ENCODE measurements at regions not wholly inside any gene's neighbourhood (a gene's known extent, or its start where the extent isn't known, plus 50 kb on each side); places are given as distances from the start of the nearest gene placed in this dataset.
"Not testable (repeated sequence)": the region's sequence is repeated elsewhere in the genome, so short reads cannot be mapped to it uniquely, and the experiment has no call there.

DNA sequence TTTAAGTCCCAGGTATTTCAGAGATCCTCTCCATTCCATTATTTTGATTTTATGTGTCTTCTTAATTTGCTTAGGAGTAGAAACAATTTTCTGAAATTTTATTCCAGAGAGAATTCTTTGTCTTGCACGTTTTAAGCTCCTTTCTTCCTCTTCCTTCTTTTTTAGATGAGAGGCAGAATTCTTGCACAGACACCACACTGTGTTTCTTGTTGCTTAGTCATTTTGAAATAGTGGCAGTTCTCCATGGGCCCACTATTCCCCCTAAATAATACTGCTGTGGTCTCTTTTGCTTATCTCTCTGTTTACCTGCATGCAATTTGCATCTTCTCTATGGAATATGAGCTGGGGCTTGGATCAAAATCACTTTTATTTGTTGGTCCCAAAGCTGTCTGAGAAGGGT, 54.3 kb upstream of the WAC start:
- TF ChIP-seq, protein P1, sequence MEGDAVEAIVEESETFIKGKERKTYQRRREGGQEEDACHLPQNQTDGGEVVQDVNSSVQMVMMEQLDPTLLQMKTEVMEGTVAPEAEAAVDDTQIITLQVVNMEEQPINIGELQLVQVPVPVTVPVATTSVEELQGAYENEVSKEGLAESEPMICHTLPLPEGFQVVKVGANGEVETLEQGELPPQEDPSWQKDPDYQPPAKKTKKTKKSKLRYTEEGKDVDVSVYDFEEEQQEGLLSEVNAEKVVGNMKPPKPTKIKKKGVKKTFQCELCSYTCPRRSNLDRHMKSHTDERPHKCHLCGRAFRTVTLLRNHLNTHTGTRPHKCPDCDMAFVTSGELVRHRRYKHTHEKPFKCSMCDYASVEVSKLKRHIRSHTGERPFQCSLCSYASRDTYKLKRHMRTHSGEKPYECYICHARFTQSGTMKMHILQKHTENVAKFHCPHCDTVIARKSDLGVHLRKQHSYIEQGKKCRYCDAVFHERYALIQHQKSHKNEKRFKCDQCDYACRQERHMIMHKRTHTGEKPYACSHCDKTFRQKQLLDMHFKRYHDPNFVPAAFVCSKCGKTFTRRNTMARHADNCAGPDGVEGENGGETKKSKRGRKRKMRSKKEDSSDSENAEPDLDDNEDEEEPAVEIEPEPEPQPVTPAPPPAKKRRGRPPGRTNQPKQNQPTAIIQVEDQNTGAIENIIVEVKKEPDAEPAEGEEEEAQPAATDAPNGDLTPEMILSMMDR (IDR thresholded peaks at IDR 0.05), result no peak
- no peak for TF ChIP-seq POLR2AphosphoS5 (IDR thresholded peaks at IDR 0.05)
- TF ChIP-seq POLR2A (IDR thresholded peaks at IDR 0.05), result no peak
- no peaks in the 10 kb centered on the region for H3K4me1 ChIP-seq
- intact Hi-C loops (cut with DNase I; ENCODE audit: low total_unique reads), result no loop called here
- H3K9me3 ChIP-seq, result no peaks in the 10 kb centered on the region
- H3K4me3 ChIP-seq, result no peak overlapping the region
- no peaks in the 10 kb centered on the region for H3K27me3 ChIP-seq
- no peak for DNase-seq (ENCODE audit: low spot score in 2 of 2)
- no peak overlapping the region for H3K27ac ChIP-seq
- no peaks in the 10 kb centered on the region for H3K36me3 ChIP-seq

GRCh38 chr10:28479425-28479865, 53.5 kb upstream of the WAC start:
- TF ChIP-seq, protein P1 (IDR thresholded peaks at IDR 0.05), result no peak
- TF ChIP-seq POLR2A (IDR thresholded peaks at IDR 0.05) (no peak), POLR2AphosphoS5 (IDR thresholded peaks at IDR 0.05) (no peak)
- H3K9me3 ChIP-seq, result no peaks in the 10 kb centered on the region

GRCh38 chr10:28479927-28480627, 52.8 kb upstream of the WAC start:
- H3K9me3 ChIP-seq, result no peaks in the 10 kb centered on the region
- H3K27ac ChIP-seq, result no peak overlapping the region

More at GRCh38 chr10:28479425-28479865, 53.5 kb upstream of the WAC start:
- H3K27me3 ChIP-seq, result no peaks in the 10 kb centered on the region
- H3K27ac ChIP-seq, result no peak overlapping the region
- no peaks in the 10 kb centered on the region for H3K36me3 ChIP-seq
- no peak overlapping the region for H3K4me3 ChIP-seq
- intact Hi-C loops (cut with DNase I; ENCODE audit: low total_unique reads), result no loop called here
- DNase-seq (ENCODE audit: low spot score in 2 of 2), result no peak
- H3K4me1 ChIP-seq, result no peaks in the 10 kb centered on the region

DNA sequence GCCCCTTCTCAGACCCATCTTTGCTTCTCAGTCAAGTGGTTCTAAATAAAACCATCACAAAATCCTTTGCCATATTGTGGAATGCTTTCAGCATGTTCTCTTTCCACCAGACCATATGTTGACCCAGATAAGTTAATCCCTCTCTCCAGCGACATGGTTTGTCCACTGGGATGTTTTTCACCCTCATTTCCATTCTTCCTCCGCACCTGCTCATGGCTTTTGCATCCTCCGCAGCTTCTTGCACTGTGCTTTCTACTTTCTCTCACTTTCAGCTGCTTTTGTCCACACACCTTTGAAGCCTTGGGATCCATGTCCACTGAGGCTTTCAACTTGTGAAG, 52.3 kb upstream of the WAC start:
- TF ChIP-seq, protein P1 (IDR thresholded peaks at IDR 0.05), result no peak
- TF ChIP-seq POLR2AphosphoS5 (IDR thresholded peaks at IDR 0.05) (no peak), POLR2A (IDR thresholded peaks at IDR 0.05) (no peak)
- no peak for DNase-seq (ENCODE audit: low spot score in 2 of 2)
- H3K4me1 ChIP-seq, result no peaks in the 10 kb centered on the region
- intact Hi-C loops (cut with DNase I; ENCODE audit: low total_unique reads), result no loop called here
- no peaks in the 10 kb centered on the region for H3K36me3 ChIP-seq
- H3K9me3 ChIP-seq, result no peaks in the 10 kb centered on the region
- no peaks in the 10 kb centered on the region for H3K27me3 ChIP-seq
- H3K4me3 ChIP-seq, result no peak overlapping the region
- H3K27ac ChIP-seq, result no peak overlapping the region

More at GRCh38 chr10:28479927-28480627, 52.8 kb upstream of the WAC start:
- H3K36me3 ChIP-seq, result no peaks in the 10 kb centered on the region
- intact Hi-C loops (cut with DNase I; ENCODE audit: low total_unique reads), result no loop called here
- TF ChIP-seq, protein P1 (IDR thresholded peaks at IDR 0.05), result no peak
- TF ChIP-seq POLR2A (IDR thresholded peaks at IDR 0.05), result no peak
- TF ChIP-seq POLR2AphosphoS5 (IDR thresholded peaks at IDR 0.05), result no peak
- H3K4me3 ChIP-seq, result no peak overlapping the region
- no peaks in the 10 kb centered on the region for H3K27me3 ChIP-seq
- H3K4me1 ChIP-seq, result no peaks in the 10 kb centered on the region
- DNase-seq (ENCODE audit: low spot score in 2 of 2), result no peak

DNA sequence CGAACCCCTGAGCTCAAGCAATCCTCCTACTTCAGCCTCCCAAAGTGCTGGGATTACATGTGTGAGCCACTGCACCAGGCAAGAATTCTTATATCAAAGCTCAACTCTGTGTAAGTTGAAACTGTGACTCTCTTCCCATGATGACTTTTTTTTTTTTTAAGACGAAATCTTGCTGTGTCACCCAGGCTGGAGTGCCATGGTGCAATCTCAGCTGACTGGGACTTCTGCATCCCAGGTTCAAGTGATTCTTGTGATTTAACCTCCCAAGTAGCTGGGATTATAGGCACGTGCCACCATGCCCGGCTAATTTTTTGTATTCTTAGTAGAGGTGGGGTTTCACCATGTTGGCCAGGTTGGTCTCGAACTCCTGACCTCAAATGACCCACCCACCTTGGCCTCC, 51.6 kb upstream of the WAC start:
- H3K4me3 ChIP-seq; H3K27me3 ChIP-seq; intact Hi-C loops (cut with DNase I; ENCODE audit: low total_unique reads); H3K27ac ChIP-seq; H3K9me3 ChIP-seq; H3K36me3 ChIP-seq; H3K4me1 ChIP-seq; DNase-seq (ENCODE audit: low spot score in 2 of 2): not testable (repeated sequence)
